Activated T-cell treated with anti-CD3 and anti-CD28 coated beads, Interleukin-2, amount 50 U/mL, for 48 hours (primary cell): ENCODE measurements at regions not wholly inside any gene's neighbourhood (a gene's known extent, or its start where the extent isn't known, plus 50 kb on each side); places are given as distances from the start of the nearest gene placed in this dataset.

ENCODE experiments used
- DNase-seq, 2 experiments: peaks; one replicate each; pipeline ENCODE4 v3.0.0-alpha.2; 2020

- no peak for DNase-seq
These were observed 360.5 kb upstream of the DAB1 start for GRCh38 chr1:57784356-57784755.

DNA sequence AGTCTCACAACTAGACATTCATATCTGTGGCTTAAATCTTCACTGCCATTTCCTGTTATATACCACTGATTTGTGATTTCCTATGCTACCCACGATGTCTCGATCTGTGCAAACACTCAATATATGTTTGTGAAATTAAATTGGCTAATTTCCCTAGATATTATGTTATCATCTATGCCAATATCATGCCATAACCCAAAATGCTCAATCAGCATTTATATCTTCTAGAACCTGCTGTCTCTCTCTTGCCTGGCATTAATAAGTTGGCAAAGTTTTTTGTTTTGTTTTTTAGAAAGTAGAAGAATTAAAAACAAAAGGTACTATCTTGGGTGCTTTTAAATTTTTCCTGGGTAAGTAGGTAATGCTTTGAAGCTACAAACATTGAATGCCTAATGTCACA lies 358.5 kb upstream of the DAB1 start:
- DNase-seq: no peak

DNA sequence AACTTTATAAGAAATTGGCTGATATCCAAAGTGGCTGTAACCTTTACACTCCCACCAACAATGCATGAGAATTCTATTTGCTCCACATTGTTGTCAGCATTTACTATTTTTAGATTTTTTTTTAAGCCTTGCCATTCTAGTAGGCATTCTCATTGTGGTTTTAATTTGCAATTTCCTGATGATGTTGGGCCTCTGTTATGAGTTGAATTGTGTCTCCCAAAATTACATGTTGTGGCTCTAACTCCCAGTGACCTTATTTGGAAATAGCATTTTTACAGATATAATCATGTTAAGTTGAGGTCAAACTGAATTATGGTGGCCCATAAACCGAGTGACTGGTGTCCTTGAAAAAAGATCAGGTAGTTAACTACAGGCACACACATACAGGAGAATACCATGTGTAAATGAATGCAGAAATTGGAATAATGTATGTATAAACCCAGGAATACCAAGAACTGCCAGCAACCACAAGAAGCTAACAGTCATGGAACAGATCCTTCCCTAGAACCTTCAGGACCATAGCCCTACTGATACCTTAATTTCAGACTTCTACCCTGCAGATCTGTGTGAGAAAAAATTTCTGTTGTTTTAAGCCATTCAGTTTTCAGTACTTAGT lies 348.8 kb upstream of the DAB1 start:
- DNase-seq: no peak

- DNase-seq: no peak
These were observed 346.9 kb upstream of the DAB1 start for GRCh38 chr1:57770772-57771171.

GRCh38 chr1:57770236-57770635 lies 346.4 kb upstream of the DAB1 start:
- no peak for DNase-seq

- no peak for DNase-seq
These were observed 337.8 kb upstream of the DAB1 start for GRCh38 chr1:57761628-57762027.

GRCh38 chr1:57752843-57753242 lies 329.0 kb upstream of the DAB1 start:
- no peak for DNase-seq

DNA sequence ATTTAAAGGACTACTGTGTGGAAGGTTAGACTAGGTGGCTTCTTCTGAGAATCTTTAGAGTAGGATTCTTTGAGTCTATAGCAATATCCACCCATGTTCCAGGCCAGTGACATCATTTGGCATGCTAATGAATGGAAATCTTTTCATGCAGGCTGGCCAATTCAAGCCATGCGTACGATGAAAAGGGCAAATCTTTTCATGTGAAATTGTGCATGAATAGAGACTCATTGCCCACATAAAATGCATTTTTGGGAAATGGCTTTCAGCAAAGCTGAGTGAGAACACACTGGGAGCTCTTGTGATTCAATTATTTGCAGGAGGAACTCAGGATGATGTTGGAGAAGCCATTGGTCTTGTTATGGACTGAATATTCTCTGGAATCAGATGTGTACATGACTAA lies 324.9 kb upstream of the DAB1 start:
- DNase-seq: no peak

DNA sequence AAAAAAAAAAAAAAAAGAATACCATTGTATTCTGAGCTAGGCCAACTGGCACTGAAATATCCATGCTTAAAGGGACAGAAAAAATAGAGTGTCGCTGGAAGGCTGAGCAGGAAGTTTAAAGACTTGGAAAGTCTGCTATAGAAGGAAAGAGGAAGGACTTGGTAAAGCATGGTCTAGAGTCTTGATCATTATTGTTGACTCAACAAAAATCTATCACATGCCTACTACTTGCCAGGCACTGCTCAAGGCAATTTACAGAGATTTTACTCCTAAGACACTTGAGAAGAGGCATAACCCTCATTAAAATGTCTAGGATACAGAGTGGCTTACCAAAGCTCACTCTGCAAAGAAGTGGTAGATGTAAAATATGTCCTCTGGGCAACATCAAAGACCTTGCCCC lies 324.0 kb upstream of the DAB1 start:
- no peak for DNase-seq

DNA sequence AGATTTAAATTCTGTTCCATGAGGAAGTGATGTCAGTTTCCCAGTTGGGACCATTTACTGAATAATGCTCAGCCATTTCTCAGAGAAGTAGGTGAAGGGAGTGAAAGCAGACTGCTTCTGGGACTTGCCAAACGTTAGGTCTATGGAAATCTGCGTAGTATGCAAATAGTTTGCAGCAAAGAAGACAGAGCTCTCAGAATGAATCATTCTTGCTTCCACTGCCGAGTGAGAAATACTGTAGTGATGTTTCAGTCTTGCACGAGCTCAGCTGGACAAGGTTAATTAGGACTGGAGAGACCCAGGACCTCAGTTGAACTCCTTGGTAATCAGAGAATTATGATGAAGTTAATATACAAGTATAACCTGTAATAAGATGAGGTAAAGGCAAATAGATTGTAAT lies 317.7 kb upstream of the DAB1 start:
- DNase-seq: no peak

DNA sequence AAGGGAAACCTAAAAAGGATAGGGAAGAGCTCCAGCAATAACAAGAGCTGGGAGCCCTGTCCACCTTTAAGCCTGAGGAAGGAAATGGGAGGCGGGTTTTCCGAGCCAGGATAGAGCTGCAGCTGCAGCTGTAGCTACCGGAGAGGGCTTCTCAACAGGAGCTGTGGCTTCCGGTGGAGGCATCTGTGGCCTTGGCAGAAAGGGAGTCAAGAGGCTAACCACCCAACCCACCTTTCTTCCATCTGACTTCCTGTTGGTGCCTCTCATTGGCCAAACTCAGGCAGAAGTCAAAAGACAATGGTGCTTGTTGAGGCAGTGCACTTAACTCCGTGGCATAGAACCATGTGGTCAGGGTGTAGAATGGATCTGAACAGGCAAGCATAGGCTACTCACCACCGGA lies 313.1 kb upstream of the DAB1 start:
- DNase-seq: no peak

- DNase-seq: no peak
These were observed 305.3 kb upstream of the DAB1 start for GRCh38 chr1:57729181-57729580.

DNA sequence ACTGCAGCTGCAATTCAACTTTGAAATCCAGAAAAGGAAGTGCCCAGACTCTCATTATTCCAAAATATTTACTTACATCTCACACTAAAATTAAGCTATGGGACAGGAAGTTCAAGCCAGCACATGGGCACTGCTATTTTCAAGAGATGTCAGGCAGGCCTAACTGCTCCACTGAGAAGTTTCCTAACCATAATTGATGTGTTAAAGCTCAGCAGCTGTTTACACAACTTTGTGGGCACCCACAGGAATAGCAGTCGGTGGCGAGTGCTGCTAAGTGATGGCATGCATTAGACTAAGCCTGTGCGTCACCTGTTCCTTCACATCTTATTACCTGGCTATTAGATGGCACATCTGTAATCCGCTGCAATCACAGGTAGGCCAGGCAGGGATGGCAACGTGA lies 303.3 kb upstream of the DAB1 start:
- DNase-seq: no peak

GRCh38 chr1:57725318-57725717 lies 301.5 kb upstream of the DAB1 start:
- no peak for DNase-seq

GRCh38 chr1:57724535-57724934 lies 300.7 kb upstream of the DAB1 start:
- DNase-seq: no peak

GRCh38 chr1:57722285-57722978 lies 298.6 kb upstream of the DAB1 start:
- DNase-seq: no peak

GRCh38 chr1:57721001-57721400 lies 297.1 kb upstream of the DAB1 start:
- DNase-seq: no peak

DNA sequence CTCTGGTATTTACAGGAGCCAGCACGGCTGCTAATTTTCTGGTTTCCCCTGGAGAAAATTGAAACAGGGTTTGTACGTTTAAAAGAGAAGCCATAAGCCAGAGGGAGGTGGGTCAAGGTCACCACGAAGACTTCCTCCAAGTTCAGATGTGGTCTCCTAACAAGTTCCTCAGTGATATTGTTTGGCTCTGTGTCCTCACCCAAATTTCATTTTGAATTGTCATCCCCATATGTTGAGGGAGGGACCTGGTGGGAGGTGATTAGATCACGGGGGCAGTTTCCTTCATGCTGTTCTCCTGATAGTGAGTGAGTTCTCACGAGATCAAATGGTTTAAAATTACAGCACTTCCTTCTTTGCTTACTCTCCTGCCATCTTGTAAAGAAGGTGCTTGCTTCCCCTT lies 295.4 kb upstream of the DAB1 start:
- DNase-seq: no peak

- DNase-seq: no peak
These were observed 289.6 kb upstream of the DAB1 start for GRCh38 chr1:57713501-57713900.

DNA sequence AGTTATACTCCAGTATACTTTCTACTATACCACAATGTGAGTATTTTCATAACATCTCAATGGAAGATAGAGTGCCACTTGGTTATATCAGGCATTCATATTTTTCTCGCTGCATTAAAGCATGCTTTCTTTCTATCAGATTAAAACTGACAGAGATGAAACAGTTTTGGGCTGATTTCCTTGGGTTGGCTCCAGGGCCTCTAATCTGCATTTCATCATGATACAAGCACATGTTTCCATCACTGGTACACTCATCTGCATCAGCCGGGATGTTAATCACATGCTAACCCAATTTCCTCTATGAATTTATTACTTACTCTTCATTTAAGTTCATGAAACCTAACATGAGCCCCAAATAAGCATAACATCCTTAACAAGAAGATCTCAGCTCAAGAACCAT lies 289.0 kb upstream of the DAB1 start:
- DNase-seq: no peak

DNA sequence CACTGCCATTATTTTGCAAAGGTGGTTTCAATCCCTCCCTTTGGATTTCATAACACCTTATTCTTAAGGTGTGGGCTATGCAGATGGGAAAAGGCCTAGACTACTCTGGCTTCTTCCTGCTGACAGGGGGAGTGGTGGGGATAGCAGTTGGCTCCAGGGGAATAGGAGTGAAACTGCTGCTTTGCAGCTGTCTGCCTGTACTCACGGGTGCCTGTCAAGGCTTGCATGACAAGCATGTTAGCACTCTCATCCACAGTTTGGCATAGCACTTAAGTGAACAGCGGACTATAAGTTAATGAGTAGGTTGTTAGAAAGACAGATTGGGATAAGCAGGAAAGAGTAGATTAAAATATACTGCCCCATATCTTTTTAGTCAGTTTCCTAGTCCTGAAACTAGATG lies 287.5 kb upstream of the DAB1 start:
- DNase-seq: no peak

- DNase-seq: no peak
These were observed 283.8 kb upstream of the DAB1 start for GRCh38 chr1:57707631-57708030.

DNA sequence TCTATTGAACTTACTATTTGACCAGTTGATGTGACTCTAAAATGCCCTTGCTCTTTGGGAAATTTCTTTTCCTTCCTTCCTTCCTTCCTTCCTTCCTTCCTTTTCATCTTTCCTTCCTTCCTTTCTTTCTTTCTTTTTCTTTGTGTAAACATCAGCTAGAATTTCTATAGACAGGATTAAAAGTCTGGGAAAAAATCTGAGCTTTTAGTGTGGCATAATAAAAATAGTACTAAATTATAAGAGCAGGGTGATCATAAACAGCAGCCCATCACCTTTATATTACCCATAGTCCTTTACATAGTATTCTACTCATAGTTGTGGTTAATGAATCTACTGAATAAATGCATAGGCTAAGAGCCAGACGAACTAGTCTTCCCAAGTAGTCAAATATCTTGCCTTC lies 281.0 kb upstream of the DAB1 start:
- no peak for DNase-seq

GRCh38 chr1:57704231-57704630 lies 280.4 kb upstream of the DAB1 start:
- no peak for DNase-seq

- DNase-seq: no peak
These were observed 273.0 kb upstream of the DAB1 start for GRCh38 chr1:57696904-57697303.
